Dermis blood vessel endothelial cell (primary cell): ENCODE measurements at regions not wholly inside any gene's neighbourhood (a gene's known extent, or its start where the extent isn't known, plus 50 kb on each side); places are given as distances from the start of the nearest gene placed in this dataset.
"Not testable (repeated sequence)": the region's sequence is repeated elsewhere in the genome, so short reads cannot be mapped to it uniquely, and the experiment has no call there.

ENCODE experiments used
- DNase-seq: peaks from one replicate; pipeline ENCODE4 v3.0.0; 2010

GRCh38 chr12:126396536-126396935, 1331.3 kb downstream of the AACS start:
- DNase-seq, result no peak

- DNase-seq, result no peak
Measured at GRCh38 chr12:126397071-126397581, 1331.9 kb downstream of the AACS start.

- DNase-seq, result no peak
Measured at GRCh38 chr12:126397660-126398059, 1332.4 kb downstream of the AACS start.

DNA sequence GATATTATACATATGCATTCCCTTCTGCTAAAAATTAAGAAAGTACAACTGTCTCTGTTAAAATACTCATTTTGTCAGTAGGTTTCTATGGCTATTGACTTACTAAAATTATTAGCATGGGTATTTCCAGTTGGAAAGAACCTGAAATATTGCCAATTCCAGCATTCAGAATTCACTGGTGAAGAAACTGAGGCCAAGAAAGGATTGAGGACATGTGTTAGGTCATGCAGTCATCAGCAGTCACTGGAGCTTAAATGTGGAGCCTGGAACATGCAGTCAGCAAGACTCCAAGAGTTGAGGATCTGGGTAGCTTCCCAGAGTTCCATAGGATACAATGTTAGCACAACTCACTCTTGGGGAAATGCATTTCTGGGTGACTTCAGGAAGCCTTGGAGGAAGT, 1335.6 kb downstream of the AACS start:
- no peak for DNase-seq

DNA sequence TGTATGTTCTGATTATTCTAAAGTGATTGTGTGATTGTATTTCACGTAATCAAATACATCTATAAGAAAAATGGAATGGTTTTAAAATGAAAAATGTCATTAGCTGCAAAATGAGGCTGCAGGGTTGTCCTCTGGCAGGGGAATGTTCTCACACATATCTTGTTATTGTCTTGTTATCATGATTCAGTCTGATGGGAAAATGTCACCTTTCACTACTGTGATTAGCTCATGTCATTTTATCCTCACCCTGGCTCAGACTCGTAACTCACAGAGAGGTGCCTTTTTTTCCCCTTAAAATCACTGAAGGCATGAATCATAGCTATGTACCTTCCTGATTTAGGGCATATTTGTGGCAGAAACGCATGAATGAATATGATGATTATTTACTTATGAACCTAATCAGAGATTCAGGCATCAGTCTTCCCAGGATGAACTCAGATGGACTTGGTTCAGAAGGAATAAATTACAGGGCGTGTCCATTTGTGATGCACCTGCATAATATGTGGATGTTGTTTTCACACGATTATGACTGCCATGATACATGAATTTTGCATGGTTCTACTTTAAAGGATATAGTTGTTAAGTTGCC, 1339.2 kb downstream of the AACS start:
- DNase-seq, result no peak

GRCh38 chr12:126418400-126418799, 1353.2 kb downstream of the AACS start:
- DNase-seq, result no peak

DNA sequence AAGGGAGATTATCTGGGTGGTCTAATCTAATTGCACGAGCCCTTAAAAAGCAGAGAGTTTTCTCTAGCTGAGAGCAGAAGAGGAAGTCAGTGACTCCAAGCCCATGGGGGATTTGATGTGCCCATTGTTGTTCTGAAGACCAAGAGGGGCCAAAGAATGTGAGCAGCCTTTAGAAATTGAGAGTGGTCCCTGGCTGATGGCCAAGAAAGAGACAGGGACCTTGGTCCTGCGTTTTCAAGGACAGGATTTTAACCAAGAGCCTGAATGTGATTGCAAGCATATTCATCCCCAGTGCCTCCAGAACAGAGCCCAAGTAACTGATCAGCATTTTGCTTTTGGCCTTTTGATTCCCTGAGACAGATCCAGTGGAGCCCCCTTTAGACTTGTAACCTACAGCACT, 1353.9 kb downstream of the AACS start:
- no peak for DNase-seq

DNA sequence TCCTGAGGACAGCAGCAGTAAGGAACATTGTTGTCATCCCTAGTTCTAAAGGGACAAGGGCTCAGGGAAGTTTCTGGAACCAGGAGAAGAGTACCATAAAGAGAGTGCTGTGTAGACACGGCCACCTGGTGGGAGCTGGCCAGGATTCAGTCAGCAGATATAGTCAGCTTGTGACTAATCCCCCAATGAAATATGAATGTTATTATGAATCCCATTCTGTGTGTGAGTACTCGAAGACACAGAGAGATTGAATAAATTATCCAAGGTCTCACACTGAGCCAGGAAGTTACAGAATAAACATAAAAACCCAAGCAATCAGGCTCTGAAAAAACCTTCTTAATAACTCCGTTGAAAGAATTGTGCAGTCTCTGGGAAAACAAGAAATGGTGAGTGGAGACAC, 1359.5 kb downstream of the AACS start:
- no peak for DNase-seq

DNA sequence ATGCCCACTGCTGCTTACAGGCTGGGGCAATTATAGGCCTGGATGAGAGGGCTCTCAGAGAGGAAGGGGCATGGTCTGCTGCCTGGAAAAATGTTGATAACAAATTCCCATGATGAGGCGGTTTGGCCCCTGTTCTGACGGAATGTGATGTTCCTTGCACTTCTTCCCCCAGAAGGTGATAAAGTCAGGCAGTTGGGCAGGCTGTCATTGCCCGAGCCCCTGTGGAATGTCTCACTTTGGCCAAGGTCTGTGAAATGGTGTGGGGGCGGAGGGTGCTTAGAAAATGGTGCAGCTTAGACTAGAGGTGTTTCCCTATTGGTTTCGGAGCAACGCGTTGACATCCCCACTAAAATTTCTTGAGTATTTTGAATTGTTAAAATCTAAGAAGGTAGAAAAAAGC, 1360.0 kb downstream of the AACS start:
- DNase-seq, result no peak

- DNase-seq, result no peak
Measured at GRCh38 chr12:126428769-126429168, 1363.5 kb downstream of the AACS start.

DNA sequence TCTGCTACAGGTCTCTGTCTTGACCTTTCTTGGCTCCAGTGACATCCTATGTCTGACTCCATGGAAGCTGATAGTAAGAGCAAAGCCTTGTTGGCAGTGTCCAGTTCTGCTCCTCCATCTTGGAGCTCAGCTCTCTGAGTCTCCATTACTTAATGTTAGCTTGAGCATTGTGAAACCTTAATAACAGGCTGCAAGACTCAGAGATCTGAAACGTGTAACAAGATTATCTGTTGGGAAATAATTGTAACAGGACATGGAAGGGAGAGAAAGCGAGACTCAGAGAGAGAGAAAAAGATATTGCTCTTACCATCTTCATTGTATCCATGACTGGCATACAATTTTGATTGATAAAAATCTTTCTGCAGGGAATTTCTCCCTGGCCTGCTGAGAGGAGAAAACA, 1365.7 kb downstream of the AACS start:
- DNase-seq, result no peak

DNA sequence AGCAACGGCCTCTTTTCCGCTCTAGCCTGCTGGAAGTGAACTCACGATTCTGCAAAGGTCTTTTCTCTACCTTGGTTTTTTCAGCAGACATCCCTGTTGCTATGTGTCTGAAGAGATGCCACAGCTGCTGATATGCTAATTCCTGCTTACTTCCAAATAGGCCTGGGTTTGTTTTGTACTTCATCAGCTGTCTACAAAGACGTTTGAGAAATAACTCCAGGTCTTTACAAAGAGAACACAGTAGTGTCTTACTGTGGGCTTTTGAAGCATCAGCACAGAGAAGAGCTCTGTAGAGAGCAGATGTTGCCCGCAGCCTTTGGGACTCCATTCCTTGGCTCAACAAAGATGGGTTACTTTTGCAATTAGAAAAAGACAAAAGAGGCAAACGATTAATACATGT, 1366.5 kb downstream of the AACS start:
- DNase-seq, result no peak

DNA sequence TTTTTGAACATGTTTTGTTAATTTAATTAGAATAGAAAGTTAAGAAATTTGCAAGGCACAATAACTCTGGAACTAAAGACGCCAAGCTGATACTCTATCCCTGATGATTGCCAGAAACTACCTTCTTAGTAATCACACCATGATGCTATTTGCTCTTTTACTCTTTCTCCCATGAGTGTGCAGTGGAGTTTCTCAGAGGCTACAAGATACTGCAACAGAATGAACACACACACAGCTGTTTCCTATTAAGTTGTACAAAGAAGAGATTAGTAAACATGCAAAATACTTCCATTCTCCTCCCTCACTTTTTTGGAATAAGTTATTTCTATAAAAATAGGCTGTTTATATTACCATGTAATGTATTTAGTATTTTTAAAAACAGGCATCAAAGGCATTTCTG, 1367.5 kb downstream of the AACS start:
- no peak for DNase-seq

GRCh38 chr12:126434412-126434985, 1369.3 kb downstream of the AACS start:
- DNase-seq, result no peak

DNA sequence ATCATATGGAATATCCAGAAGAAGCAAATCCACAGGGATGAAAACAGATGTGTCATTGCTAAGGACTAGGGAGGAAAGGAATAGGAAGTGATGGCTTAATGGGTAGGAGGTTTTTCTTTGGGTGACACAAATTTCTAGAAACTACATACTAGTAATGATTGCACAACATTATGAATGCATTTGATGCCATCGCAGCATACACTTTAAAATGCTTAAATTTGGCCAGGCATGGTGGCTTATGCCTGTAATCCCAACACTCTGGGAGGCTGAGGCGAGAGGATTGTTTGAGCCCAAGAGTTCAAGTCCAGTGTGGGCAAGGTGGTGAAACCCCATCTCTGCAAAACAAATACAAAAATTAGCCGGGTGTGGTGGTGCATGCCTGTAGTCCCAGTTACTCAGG, 1370.8 kb downstream of the AACS start:
- DNase-seq, result no peak

DNA sequence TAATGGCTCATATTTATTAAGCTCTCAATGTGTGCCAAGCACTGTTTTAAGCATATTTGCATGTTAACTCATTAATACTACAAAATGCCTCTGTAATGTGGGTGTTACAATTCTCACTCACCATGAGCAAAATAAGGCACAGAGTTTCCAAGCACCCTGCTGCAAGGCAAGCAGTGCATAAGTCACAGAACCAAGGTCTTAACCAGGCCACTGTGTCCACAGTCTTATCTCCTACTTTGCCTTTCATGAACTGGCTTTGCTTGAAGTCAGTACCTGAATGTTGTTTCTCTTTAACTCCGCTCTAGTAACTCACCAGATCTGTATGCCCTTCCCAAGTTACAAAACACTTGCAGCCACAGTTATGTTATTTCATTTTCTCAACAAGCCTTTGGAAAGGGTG, 1372.7 kb downstream of the AACS start:
- DNase-seq, result no peak

GRCh38 chr12:126443977-126444376, 1378.7 kb downstream of the AACS start:
- no peak for DNase-seq

DNA sequence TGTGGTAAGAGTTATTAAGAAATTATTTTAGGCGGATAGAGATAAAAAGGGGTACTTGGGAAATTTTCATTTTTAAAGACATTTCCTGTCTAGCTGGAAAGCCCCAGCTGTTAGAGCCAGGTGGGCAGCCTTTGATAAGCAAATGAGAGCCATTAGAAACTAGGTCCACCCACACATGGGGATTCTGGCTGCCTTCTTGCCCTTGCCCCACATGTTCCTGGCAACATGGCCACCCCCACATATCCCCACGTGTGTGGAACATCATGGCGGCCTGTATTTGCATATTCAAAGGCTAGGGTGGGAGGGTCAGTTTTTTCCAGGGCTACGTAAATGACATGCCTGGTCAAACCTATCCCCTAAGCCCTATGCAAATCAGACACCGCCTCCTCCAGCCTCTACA, 1382.1 kb downstream of the AACS start:
- DNase-seq, result no peak

DNA sequence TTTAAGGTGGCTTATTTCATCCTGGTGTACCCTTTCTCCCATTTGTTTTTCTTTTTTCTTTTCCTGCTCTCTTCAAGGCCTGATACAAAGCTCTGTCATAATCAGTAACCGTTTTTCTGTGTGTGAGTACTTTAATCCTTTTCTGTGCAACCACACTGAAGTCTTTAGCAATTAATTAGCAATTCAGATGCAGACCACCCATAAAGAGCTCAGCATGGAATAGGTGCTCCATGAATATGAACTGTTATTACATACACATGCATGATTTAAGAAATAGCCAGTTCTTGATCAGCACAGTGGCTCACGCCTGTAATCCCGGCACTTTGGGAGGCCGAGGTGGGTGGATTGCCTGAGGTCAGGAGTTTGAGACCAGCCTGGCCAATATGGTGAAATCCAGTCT, 1386.6 kb downstream of the AACS start:
- DNase-seq, result no peak

DNA sequence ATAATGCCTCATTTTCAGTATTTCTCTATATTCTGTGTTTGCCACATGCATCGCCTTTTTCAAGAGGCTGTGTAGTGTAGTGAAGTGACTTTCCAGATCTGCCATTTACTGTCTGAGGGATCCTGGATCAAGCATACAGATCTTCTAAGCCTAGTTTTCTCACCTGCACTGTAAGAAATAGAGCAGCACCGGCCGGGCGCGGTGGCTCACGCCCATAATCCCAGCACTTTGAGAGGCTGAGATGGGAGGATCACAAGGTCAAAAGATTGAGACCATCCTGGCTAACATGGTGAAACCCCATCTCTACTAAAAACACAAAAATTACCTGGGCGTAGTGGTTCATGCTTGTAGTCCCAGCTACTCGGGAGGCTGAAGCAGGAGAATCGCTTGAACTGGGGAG, 1387.5 kb downstream of the AACS start:
- DNase-seq, result not testable (repeated sequence)

DNA sequence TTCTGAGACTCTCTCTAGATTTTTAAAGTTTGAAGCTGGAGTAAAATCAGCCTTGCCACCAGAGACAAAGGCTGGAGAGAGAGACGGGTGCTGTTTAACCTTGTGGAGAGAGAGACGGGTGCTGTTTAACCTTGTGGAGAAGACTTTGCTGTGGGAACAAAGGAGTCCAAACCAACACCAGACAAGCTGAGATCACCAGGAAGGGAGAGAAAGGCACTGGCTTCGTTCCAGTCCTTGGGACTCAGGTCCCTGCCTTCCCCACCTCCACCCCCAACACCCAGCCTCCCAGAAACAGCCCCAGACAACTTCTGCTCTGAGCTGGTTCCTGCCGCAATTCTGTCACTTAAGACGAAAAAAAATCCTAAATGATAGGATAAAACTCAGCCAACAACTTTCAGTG, 1389.3 kb downstream of the AACS start:
- no peak for DNase-seq

DNA sequence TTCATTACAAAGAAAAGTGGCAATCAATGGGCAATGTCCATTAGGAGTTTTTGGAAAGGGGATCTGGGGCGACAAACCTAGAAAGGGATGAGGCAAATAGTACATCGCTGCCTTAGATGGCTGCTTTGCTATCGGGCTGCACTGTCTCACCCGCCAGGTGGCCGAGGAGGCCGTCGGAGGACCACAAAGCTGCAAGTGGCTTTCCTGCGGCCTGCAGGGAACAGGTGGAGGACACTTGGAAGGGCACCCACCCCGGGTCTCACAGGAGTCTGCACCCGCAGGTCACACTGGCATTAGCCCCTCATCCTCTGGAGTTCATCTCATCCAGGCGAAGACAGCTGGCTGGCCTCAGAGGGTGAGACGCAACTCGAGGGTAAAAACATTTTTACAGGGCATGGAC, 1392.5 kb downstream of the AACS start:
- DNase-seq, result no peak

DNA sequence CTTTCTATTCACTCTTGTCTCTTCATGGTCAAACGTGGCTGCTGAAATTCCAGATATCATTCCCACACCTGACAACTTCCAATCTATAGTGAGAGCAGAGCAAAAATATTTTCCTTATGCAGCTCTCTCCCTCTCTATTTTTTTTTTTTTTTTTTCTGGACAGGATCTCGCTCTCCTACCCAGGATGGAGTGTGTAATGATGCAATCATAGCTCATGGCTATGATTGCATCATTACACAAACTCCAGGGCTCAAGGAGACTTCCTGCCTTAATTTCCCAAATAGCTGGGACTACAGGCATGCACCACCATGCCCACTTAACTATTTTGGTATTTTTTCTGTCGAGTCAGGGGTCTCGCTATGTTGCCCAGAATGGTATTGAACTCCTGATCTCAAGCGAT, 1398.9 kb downstream of the AACS start:
- DNase-seq, result no peak

GRCh38 chr12:126469211-126469610, 1404.0 kb downstream of the AACS start:
- no peak for DNase-seq

GRCh38 chr12:126474703-126475102, 1409.5 kb downstream of the AACS start:
- no peak for DNase-seq
